ENCODE measurements at regions not wholly inside any gene's neighbourhood (a gene's known extent, or its start where the extent isn't known, plus 50 kb on each side); places are given as distances from the start of the nearest gene placed in this dataset.

- no peak for DNase-seq (ENCODE audit: low read depth in 1 of 2, low spot score in 1 of 2)
Measured at GRCh38 chr5:166377756-166378155, 1913.7 kb upstream of the WWC1 start.

GRCh38 chr5:166379517-166379916 is 1911.9 kb upstream of the WWC1 start:
- DNase-seq (ENCODE audit: low read depth in 1 of 2, low spot score in 1 of 2), result no peak

GRCh38 chr5:166382031-166382430 is 1909.4 kb upstream of the WWC1 start:
- no peak for DNase-seq (ENCODE audit: low read depth in 1 of 2, low spot score in 1 of 2)

GRCh38 chr5:166398131-166398530 is 1893.3 kb upstream of the WWC1 start:
- no peak for DNase-seq (ENCODE audit: low read depth in 1 of 2, low spot score in 1 of 2)

- no peak for DNase-seq (ENCODE audit: low read depth in 1 of 2, low spot score in 1 of 2)
Measured at GRCh38 chr5:166399781-166400180, 1891.7 kb upstream of the WWC1 start.

GRCh38 chr5:166401391-166401790 is 1890.1 kb upstream of the WWC1 start:
- DNase-seq (ENCODE audit: low read depth in 1 of 2, low spot score in 1 of 2), result no peak

GRCh38 chr5:166412191-166412590 is 1879.3 kb upstream of the WWC1 start:
- DNase-seq (ENCODE audit: low read depth in 1 of 2, low spot score in 1 of 2), result no peak

GRCh38 chr5:166427211-166427610 is 1864.2 kb upstream of the WWC1 start:
- no peak for DNase-seq (ENCODE audit: low read depth in 1 of 2, low spot score in 1 of 2)

- no peak for DNase-seq (ENCODE audit: low read depth in 1 of 2, low spot score in 1 of 2)
Measured at GRCh38 chr5:166428264-166428803, 1863.1 kb upstream of the WWC1 start.

- no peak for DNase-seq (ENCODE audit: low read depth in 1 of 2, low spot score in 1 of 2)
Measured at GRCh38 chr5:166430491-166431319, 1860.7 kb upstream of the WWC1 start.

- DNase-seq (ENCODE audit: low read depth in 1 of 2, low spot score in 1 of 2), result no peak
Measured at GRCh38 chr5:166431456-166431855, 1860.0 kb upstream of the WWC1 start.

- no peak for DNase-seq (ENCODE audit: low read depth in 1 of 2, low spot score in 1 of 2)
Measured at GRCh38 chr5:166433679-166434078, 1857.8 kb upstream of the WWC1 start.

- no peak for DNase-seq (ENCODE audit: low read depth in 1 of 2, low spot score in 1 of 2)
Measured at GRCh38 chr5:166436872-166437271, 1854.6 kb upstream of the WWC1 start.

- DNase-seq (ENCODE audit: low read depth in 1 of 2, low spot score in 1 of 2), result no peak
Measured at GRCh38 chr5:166486348-166486747, 1805.1 kb upstream of the WWC1 start.

GRCh38 chr5:166488560-166488959 is 1802.9 kb upstream of the WWC1 start:
- no peak for DNase-seq (ENCODE audit: low read depth in 1 of 2, low spot score in 1 of 2)

GRCh38 chr5:166493040-166493439 is 1798.4 kb upstream of the WWC1 start:
- no peak for DNase-seq (ENCODE audit: low read depth in 1 of 2, low spot score in 1 of 2)

GRCh38 chr5:166493612-166494011 is 1797.8 kb upstream of the WWC1 start:
- DNase-seq (ENCODE audit: low read depth in 1 of 2, low spot score in 1 of 2), result no peak

- no peak for DNase-seq (ENCODE audit: low read depth in 1 of 2, low spot score in 1 of 2)
Measured at GRCh38 chr5:166497496-166498104, 1793.8 kb upstream of the WWC1 start.

- no peak for DNase-seq (ENCODE audit: low read depth in 1 of 2, low spot score in 1 of 2)
Measured at GRCh38 chr5:166499447-166500240, 1791.8 kb upstream of the WWC1 start.

- DNase-seq (ENCODE audit: low read depth in 1 of 2, low spot score in 1 of 2), result no peak
Measured at GRCh38 chr5:166503506-166503905, 1787.9 kb upstream of the WWC1 start.

GRCh38 chr5:166505067-166505466 is 1786.4 kb upstream of the WWC1 start:
- DNase-seq (ENCODE audit: low read depth in 1 of 2, low spot score in 1 of 2), result no peak

GRCh38 chr5:166505544-166505943 is 1785.9 kb upstream of the WWC1 start:
- no peak for DNase-seq (ENCODE audit: low read depth in 1 of 2, low spot score in 1 of 2)
